ENCODE measurements at regions not wholly inside any gene's neighbourhood (a gene's known extent, or its start where the extent isn't known, plus 50 kb on each side); places are given as distances from the start of the nearest gene placed in this dataset.
"Not testable (repeated sequence)": the region's sequence is repeated elsewhere in the genome, so short reads cannot be mapped to it uniquely, and the experiment has no call there.

DNA sequence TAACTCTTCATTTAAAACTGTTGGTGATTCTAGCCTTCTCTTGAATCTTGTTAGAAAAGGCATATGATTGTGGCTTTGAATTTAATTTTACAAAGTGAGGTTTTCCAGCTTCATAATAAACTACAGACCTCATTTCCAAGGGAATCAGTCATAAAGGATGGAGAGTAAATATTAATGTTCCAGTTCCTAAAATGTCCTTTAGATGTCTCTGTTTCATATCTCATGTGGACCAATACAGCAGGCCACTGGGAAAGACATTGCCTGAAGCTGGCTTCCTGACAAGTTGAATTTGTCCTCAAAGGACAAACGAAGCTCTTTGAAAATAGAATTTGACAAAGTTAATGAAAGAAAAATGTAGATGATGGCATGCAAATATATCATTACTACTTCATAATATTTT, 125.4 kb downstream of the ZNF330 start:
- no peak for DNase-seq (ENCODE audit: low read depth in 2 of 2)

DNA sequence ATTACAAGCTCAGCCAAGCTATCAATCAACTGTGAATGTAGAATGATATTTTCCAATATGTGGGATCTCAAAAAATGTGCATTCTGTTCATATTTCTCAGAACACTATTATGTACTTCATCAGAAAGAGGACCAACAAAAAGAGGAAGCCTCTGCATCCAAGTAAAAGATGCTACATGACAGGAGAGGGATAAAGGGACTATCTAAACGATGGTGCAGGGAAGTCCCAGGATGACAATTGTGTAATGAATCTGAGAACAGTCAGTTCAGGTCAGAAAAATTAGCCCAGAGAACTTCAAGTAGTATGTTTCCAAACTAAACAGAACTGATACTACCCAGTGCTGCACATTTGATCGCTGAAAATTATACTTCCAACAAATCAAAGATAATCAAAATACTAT, 127.0 kb downstream of the ZNF330 start:
- DNase-seq (ENCODE audit: low read depth in 2 of 2) = no peak

DNA sequence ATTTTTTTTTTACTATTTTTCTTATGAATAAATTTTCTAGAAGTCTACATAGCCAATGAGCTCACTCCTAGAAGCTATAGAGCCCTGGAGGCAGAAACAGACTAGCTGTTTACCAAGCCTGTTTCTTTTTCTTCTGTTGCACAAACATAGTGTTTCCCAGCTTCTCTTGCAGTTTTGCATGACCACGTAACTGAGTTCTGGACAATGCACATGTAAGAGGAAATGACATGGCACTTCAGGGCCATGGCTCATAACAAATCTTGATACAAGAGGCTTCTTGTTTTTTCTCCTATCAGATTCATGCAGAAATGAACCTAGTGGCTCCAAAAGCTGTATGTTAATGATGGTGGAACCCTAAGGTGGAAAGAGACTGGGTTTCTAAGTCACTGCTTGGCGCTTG, 127.4 kb downstream of the ZNF330 start:
- DNase-seq (ENCODE audit: low read depth in 2 of 2) = no peak

DNA sequence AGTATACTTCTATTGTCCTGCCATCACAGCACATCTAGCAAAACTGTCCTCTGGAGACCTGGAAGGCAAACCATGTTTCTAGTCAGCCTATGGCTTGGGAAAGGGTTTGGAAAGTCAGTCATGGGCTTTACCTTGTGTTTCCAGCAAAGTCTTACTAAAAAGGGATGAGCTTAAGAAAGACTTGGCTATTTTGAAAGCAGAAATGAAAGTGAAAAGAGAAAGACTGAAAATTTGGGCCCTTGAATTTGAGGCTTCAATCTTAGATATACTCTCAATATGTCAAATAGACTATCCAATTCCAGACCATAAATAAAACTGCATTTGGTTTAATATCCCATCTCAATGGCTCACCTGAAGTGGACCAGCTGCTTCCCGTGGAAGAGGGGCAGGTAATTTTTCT, 127.9 kb downstream of the ZNF330 start:
- DNase-seq (ENCODE audit: low read depth in 2 of 2) = no peak

DNA sequence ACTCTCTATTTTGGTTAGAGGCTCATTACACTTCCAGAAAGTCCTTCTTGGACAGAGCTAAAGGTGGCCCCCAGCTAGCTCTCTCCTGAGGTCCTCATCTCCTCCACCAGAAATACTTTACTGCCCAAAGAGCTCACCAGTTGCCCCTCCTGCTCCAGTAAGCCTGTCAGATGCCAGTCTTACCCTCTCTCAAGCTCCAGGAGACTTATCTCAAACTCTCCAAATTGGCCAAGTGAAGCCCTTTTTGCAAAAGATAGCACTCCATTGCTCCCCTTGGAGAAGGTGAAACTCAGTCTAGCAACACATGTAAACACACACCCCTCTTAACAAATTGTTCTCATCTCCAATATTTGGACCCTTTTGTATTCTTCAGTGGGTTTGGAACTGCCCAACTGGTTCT, 128.5 kb downstream of the ZNF330 start:
- no peak for DNase-seq (ENCODE audit: low read depth in 2 of 2)

DNA sequence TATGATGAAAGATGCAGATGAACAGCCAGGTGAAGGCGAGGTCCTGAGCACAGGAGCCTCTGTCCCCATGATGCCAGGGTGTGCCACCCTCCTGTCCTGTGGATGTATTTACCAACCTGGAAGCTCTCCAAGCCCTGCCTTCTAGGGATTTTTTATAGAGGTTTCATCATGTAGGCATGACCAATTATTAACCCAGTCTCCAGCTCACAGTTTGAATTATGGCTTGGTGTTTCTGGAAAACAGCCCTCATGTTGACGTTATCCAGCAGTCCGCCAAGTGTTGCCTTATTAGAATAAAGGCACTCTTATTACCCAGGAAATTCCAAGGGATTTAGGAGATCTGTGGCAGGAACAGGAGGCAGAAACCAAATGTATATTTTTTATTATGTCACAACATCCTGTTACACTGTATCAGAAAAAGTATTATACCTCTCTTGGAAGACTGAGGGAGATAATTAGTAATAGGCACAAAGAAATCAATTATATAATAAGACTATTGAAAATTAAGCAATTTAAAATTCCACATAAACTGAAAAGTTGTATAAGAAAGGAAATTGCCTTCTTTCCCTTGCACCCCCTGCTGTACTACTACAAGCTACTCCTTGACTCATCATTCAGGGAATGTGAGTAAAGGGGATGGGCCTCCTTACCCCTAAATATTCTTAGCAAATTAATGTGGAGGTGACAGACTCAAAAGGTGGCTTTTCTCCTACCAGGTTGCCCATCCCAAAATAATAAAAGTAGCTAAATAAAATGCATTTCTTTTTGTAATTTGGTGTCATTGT, 129.6 kb downstream of the ZNF330 start:
- DNase-seq (ENCODE audit: low read depth in 2 of 2) = no peak

DNA sequence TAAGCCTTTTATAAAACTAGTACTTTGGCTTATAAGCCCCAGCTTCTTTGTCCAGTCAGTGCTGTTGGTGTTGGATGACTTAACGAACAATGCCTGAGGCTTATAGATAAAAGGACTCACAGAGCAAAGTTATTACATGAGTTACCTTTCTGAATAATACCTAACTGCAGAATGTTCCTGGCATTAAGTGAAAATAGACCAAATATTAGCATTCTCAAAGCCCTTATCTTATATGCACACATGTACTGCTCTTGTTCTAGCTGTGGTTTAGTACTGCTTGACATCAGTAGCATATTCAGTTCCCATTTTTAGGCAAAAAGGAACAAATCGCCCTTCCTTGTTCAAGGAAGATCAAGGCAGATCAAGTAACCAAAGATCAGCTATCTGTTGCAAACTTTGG, 131.6 kb downstream of the ZNF330 start:
- DNase-seq (ENCODE audit: low read depth in 2 of 2) = no peak

DNA sequence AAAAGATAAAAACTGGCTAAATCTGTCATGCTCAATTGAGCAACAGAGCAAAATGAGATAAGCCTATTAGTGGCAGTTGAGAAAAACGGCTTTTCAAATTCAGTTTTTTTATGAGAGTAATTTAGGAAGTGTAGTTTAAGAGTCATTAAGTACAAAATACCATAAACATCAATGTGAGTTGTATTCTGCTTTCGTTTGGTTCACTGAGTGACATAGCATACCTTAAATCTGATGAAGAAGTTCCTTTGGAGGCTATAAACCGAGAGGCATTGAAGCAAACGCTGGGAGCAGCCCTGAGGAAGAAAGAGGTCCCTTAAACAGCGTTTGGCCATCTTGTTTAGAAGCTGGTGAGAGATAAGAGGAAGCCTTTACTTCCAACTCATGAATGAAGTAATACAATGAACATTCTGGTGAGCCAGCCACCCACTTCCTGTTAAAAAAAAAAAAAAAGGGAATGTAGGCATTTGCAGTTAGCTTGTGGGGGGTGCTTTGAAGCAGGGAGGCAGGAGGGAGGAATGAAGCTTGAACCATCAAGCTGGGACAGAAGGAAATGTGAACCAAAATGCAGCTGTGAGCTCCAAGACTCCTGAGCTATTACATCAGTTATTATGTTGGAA, 132.3 kb downstream of the ZNF330 start:
- no peak for DNase-seq (ENCODE audit: low read depth in 2 of 2)

DNA sequence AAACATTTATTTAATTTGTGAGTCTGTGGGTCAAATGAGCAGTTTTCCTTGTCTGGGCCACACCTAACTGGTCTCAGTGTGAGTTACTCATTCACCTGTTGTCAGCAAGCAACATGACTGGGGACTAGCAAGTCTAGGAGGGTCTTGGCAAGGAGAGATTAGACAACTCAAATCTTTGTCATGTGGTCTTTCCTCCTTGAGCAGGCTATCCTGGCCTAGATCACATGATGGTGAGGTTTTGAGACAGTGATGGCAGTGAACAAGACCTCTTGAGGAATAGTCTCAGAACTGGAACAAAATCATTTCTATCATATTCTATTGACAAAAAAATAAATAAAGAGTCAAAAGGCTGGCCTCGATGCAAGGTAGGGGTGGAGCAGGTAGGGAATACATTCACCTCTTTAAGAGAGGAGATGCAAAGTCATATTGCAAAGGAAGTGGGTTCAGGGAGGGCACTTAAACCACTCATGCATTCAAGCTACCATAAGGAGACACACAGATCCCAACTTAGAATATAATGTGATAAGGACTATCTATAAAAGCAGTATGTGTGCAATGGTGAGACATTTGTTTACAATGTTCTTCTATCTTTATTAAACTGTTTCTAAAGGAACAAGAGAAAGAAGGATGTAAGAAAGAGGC, 135.7 kb downstream of the ZNF330 start:
- no peak for DNase-seq (ENCODE audit: low read depth in 2 of 2)

DNA sequence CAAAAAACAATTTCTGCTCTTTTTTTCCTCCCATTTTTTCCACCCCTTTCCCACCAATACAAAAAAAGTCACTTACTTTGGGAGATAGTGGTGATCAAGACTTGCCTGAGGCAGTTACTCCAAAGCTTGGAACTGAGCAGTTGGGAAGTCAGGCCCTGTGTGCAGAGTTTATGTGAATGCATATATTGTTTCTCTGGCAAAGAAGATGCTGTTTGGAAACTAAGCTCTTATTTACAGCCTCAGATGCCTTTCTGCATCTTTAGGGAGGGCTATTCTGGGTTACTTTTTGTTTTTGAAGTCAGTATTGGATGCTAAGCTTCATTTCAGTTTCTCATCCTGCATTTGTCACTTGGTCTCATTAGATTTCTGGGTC, 136.3 kb downstream of the ZNF330 start:
- no peak for DNase-seq (ENCODE audit: low read depth in 2 of 2)

DNA sequence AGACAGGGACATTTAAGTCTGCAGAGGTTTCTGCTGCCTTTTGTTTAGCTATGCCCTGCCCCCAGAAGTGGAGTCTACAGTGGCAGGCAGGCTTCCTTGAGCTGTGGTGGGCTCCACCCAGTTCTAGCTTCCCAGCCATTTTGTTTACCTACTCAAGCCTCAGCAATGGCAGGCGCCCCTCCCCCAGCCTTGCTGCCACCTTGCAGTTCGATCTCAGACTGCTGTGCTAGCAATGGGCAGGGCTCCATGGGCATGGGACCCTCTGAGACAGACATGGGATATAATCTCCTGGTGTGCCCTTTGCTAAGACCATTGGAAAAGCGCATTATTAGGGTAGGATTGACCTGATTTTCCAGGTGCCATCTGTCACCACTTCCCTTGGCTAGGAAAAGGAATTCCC, 147.5 kb downstream of the ZNF330 start:
- not testable (repeated sequence) for DNase-seq (ENCODE audit: low read depth in 2 of 2)

DNA sequence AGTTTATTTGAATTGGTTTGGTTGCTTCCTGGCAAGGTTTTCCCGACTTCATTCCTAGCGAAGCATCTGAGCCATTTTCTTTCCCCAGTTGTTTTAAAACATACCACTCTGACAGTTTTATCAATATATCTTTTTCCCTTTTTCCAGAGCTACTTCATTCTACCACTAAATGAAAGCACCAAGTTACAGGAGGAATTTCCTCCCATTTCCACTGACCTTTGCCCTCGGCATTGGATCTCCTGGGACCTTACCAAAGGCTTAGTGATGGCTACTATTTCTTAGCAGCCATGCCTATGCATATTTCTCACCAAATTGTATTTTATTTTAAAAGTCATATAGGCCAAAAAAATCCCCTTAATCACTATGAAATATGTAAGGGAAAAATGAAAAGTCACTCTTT, 150.5 kb downstream of the ZNF330 start:
- no peak for DNase-seq (ENCODE audit: low read depth in 2 of 2)

DNA sequence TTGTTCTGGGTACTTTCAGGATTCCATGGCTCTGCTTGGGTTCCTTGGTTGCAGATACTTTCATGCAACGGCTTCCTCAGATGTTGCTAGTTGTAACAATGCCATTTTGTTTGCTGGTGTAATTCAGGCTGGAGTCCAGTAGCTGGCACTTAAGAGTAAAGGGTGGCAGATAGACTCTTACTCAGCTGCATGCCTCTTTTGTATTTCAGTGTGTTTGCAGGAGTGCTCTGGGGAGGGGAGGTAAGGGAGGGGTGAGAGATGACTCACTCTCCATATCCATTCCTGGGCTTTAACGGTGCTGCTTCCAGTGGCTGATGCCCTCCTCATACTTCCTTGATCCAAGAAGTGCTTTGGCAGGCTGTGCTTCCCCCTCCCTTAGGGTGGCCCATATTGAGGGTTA, 155.2 kb downstream of the ZNF330 start:
- DNase-seq (ENCODE audit: low read depth in 2 of 2) = no peak

DNA sequence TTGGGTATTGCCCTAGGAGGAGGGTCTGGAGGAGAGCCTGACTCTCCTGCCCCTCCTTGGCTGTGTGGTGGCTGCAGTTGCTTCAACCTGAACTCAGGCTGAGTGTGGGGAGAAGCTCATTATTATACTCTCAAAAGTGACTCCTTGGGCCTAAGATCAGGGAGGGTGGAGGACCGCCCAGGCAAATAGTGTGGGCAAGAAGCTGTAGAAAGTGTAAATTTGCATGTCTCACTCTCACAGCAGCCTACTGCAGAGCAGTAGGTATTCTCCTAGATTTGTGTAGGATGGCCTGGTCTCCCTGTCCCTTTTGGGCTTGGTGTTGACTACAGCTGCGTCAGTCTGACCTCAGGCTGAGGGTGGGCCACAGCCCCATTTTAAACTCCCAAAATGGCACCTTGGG, 156.1 kb downstream of the ZNF330 start:
- no peak for DNase-seq (ENCODE audit: low read depth in 2 of 2)

DNA sequence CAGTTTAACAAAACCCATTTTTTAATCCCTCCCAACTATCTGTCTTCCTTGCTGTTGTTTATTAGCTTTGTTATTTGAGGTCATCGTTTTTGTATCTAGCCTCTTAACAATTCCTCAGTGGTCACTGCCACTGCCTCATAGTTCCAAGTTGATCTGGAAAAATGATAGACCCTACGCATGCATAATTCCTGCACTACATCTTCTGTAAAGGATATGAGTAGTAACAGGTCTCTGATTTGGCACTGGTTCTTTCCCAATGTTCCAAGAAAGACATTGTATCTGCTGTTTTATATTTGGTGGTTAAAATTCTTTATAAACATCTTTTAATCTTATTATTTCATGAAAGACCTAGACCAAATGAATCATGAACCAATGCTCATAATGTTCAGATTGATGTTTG, 166.6 kb downstream of the ZNF330 start:
- no peak for DNase-seq (ENCODE audit: low read depth in 2 of 2)

DNA sequence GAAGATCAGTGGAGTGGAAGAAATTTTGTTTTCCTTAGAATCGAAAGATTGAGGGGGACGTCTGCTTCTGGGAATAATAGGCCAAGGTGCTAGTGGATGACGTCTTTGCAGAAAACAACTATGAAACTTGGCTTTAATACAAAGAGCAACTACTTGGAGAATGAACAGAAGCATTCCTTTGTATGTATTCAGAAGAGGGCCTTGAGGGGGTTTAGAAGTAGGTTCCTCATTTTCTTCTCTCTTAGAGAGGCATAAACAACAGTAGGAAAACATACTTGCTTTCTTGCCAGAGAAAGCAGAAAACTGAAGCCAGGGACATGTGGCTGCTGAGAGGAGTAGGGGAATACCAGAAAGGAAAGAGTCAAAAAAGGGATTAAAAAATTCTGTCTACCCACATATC, 167.8 kb downstream of the ZNF330 start:
- DNase-seq (ENCODE audit: low read depth in 2 of 2) = no peak

DNA sequence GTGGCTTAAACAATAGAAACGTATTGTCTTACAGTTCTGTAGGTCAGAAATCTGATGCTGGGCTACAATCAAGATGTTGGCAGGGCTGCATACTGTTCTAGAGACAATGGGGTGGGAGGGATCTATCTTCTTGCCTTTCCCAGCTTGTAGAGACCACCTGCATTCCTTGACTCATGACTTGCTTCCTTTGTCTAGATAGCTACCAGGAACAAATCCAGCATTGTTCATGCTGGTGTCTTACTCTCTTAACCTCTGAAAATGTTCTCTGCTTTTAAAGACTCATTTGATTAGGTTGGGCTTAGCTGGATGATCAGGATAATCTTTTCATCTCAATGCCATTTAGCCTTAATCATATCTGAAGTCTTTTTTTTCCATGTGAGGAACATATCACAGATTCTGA, 169.0 kb downstream of the ZNF330 start:
- no peak for DNase-seq (ENCODE audit: low read depth in 2 of 2)

DNA sequence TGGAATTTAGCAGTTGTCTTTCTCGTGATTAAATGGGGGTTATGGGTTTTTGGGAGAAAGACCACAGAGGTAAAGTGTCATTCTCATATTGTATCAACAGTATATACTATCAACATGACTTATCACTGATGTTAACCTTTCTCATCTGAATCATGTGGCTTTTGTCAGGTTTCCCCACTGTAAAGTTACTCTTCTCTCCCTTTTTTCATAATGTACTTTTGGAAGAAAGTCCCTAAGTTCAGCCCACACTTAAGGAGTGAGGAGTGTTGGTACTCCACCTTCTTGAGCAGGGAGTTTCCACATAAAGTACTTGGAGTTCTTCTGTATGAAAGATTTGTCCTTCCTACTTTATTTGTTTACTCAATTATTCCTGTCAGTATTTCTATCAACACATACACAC, 169.9 kb downstream of the ZNF330 start:
- no peak for DNase-seq (ENCODE audit: low read depth in 2 of 2)

DNA sequence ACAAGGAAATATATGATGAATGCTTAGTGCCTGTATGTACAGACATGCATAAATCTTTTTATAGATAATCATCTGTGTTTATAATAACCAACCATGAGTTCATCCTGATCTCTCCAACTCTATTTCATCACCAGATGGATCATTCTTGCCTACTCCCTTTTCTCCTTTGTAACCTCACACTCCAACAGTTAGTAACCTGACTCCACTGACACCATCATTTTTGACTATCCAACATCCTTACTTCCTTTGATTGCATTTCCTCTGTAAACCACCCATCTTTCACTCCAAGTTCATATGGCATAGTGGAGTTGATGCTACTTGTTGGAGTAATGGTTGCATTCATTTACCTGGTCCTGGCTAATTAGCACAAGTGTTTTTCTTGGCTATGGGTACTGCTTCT, 170.6 kb downstream of the ZNF330 start:
- DNase-seq (ENCODE audit: low read depth in 2 of 2) = no peak

DNA sequence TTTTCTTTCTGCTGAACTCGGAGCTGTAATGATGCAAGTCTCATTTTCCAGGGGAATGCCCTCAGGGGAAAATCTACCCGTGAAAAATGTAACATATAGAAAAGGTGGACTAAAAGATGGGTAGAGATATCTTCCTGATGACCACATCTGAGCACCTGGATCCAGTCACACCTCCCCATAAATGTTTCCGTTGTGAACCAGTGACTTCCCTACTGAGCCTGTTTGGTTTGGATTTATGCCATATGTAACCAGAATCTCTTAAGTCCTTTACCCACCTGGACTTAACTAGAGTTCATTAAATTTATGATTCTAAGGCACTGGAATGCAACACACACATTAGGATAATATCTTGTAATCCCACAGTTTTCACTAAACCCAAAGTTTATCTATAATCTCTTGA, 171.1 kb downstream of the ZNF330 start:
- no peak for DNase-seq (ENCODE audit: low read depth in 2 of 2)

DNA sequence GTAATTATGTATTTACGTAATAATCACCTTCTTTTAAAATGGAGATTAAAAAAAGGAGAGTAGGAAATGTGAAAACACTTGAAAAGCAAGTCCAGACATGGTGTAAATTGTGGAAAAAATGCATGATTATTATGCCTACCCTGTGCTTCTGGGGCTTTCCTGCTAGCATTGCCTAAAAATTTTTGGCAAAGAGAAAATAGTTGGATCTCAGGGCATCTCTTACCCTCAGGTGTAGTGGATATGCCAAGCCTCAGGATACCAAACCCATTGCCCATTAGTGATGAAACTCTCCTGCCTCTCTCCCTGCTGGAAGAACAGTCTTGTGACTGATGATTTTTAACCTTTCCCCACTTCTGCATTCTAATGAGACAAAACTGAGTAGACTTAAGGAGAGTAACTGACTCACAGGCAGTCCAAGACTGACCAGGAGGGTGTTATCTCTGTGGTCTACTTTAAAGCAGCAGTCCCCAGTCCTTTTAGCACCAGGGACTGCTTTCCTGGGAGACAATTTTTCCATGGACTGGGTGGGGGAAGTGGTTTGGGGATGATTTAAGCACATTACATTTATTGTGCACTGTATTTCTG, 174.6 kb downstream of the ZNF330 start:
- no peak for DNase-seq (ENCODE audit: low read depth in 2 of 2)

DNA sequence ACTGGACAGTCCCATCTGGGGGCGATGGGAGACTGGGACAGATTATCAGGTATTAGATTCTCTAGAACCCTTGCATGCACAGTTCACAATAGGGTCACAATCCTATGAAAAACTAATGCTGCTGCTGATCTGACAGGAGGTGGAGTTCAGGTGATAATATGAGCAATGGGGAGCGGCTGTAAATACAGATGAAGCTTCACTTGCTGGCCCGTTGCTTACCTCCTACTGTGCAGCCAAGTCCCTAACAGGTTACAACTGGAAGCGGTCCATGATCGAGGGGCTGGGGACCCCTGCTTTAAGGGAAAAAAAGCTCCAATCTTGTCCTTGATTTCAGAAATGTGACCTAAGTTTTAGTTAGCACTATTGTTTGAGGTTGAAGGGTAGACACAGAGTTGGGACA, 175.2 kb downstream of the ZNF330 start:
- no peak for DNase-seq (ENCODE audit: low read depth in 2 of 2)

DNA sequence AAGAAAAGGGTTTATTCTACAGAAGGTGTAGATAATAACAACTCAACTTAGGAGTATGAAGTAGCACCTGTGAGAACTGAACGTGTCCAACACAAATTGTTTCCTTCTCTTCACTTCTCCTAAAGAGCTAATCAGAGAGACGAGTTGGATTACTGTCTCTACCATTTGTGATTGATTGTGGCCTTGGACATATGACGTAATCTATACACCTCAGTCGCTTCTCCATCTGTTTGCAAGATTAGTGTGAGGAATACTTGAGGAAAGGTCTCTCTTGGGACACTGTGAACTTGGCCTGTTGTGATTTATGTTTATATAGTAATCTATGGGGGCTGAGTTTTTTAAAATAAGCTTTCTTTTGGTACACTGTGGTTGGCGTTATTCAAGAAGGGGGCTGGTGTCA, 182.0 kb downstream of the ZNF330 start:
- DNase-seq (ENCODE audit: low read depth in 2 of 2) = no peak
